Hematopoietic multipotent progenitor cell treated with erythropoietin and hydrocortisone succinate and interleukin-3 and kit ligand, for 6 days (in vitro differentiated cells): ENCODE measurements at regions not wholly inside any gene's neighbourhood (a gene's known extent, or its start where the extent isn't known, plus 50 kb on each side); places are given as distances from the start of the nearest gene placed in this dataset.
"Not testable (repeated sequence)": the region's sequence is repeated elsewhere in the genome, so short reads cannot be mapped to it uniquely, and the experiment has no call there.

ENCODE experiments used
- DNase-seq: peaks from one replicate; pipeline ENCODE4 v3.0.0-alpha.2; 2015

DNA sequence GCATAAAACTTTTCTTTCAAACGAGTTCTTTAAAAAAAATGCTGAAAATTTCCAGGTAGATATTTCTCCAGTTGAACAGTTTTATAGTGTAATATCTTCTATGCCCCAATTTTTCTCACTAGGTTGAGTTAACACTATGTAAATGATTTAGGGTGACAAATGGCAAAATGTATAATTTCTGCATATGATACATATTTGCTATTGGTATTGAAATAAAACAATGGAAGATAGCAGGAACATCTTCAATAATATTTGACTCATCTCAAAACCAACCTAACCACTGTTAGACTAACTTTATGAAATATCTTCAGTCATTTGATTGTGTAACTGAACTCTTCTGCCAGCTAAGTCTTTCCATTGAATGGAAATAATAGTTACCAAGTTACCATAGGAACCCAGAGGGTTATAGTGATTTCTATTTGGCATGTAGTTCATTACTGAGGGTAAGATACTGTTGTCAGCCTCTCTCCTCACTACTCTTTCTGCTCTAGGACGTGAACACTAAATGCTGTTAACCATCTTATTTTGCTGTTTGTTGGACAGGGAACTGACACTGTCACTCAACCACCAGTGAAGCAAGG is 824.7 kb upstream of the NECTIN3 start:
- no peak for DNase-seq

GRCh38 chr3:110248666-110249065 is 823.0 kb upstream of the NECTIN3 start:
- no peak for DNase-seq

- no peak for DNase-seq
Measured at GRCh38 chr3:110253794-110254193, 817.8 kb upstream of the NECTIN3 start.

- no peak for DNase-seq
Measured at GRCh38 chr3:110254591-110254990, 817.0 kb upstream of the NECTIN3 start.

DNA sequence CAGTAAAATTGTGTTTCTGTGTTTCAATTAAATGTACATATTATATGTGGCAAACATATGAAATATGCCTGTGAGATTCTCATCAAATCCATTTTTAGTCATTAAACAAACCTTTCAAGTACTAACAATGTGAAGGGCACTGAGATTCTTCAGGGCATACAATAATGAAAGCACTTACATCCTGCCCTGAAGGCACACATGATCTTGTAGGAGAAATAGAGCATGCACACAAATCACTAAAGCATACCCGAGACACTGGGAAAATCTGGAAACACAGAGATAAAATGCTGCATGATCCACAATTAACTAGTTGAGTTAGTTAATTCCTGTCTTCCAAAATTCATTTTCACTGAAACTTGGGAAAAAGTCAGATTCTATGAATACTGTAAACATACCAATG is 810.5 kb upstream of the NECTIN3 start:
- DNase-seq, result no peak

GRCh38 chr3:110262896-110263295 is 808.7 kb upstream of the NECTIN3 start:
- no peak for DNase-seq

- no peak for DNase-seq
Measured at GRCh38 chr3:110265302-110265701, 806.3 kb upstream of the NECTIN3 start.

GRCh38 chr3:110267304-110267845 is 804.2 kb upstream of the NECTIN3 start:
- no peak for DNase-seq

DNA sequence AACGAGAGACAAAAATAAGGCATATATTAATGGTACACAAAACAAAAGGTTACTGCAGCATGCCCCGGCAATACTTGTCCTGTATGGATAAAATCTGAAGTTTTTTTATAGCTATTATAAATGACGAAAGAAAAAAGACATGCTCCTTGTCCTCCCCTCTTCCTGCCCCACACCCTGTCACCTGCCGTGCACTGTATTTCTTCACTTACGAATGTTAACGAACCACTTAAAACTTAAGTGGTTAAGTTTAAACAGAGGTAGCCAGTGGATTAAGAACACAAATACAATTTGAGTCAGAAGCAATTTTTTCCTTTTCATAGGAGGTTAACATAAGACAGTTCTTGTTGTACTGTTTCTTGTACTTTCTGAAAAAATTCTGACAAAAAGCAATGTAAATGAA is 799.1 kb upstream of the NECTIN3 start:
- no peak for DNase-seq

- no peak for DNase-seq
Measured at GRCh38 chr3:110291886-110292501, 779.6 kb upstream of the NECTIN3 start.

DNA sequence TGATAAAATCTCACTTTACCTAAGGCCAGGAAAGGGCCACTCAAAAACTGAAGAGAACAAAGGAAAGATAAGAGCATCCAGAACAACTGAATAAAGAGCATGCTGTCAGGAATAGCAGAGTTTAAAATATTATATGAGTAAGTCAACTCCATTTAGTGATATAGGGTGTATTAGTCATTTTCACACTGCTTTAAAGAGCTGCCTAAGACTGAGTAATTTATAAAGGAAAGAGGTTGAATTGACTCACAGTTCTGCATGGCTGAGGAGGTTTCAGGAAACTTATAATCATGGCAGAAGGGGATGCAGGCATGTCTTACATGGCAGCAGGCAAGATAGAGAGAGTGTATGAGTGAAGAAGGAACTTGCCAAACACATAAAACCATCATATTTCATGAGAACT is 778.0 kb upstream of the NECTIN3 start:
- DNase-seq, result no peak

- no peak for DNase-seq
Measured at GRCh38 chr3:110296885-110297284, 774.7 kb upstream of the NECTIN3 start.

DNA sequence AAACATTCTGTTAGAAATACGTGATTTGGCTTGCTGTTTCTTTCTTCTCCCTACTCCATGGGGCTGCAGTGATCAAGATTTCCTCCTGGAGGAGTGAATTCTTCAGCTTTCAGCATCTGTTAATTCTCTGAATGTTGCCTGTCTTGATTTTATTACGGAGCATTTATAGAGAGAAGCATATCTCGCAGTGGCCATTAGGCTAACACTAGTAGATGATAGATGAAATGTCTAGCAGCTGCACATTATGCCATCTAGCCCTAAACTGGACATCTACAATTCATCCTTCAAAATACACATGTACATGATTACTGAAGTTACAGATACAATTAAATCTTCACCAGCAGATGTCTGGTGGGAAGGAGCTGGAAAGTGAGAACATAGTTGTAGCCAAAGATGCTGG is 769.8 kb upstream of the NECTIN3 start:
- DNase-seq, result no peak

DNA sequence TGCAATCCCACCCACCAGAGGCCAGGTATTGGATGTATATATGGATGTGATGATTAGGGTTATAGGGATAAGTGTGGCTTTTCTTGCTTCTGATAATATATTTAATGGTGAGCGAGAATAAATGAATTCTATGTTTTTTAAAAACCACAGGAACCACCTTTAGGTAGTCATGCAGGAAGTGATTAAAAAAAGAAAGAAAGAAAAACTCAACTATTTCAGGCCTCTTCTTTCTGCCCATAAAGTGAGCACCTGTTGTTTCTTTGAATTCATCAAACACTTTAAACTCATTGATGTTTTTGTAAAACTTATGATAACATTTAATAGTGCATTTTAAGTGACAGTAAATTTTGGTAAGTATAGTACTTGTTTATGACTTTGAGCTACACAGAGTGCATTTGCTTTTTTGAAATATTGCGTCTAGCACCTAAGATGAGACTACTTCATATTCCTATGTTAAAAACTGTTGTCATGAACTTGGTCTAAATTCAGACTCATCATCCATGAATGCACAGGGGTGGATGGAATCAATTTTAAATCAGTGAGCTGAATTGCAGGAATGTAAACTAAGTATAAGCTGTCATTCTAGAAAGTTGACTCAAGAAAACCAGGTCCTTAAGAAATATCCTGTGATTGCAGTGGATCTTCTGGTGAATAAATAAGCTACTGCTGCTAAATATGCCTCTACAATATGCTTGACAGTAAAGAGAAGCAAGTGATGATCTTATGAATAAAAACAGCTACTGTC is 764.4 kb upstream of the NECTIN3 start:
- DNase-seq, result no peak

DNA sequence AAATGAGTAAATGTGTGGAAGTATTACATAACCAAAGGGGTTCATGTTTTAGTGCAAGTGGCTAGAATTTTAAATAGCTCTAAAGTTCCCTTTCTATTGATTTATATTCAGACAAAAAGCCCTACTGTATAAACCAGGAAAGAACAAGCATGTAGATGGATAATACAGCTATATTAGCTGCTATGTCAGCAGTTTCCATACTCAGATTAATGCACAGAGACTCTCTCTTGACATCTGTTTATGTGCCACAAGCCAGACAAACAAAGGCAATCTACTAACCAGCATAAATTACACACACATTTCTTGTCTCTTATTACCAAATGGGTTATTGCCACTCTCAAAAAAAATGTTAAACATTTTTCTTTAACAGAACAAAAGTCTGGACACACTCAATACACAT is 760.1 kb upstream of the NECTIN3 start:
- DNase-seq, result no peak

DNA sequence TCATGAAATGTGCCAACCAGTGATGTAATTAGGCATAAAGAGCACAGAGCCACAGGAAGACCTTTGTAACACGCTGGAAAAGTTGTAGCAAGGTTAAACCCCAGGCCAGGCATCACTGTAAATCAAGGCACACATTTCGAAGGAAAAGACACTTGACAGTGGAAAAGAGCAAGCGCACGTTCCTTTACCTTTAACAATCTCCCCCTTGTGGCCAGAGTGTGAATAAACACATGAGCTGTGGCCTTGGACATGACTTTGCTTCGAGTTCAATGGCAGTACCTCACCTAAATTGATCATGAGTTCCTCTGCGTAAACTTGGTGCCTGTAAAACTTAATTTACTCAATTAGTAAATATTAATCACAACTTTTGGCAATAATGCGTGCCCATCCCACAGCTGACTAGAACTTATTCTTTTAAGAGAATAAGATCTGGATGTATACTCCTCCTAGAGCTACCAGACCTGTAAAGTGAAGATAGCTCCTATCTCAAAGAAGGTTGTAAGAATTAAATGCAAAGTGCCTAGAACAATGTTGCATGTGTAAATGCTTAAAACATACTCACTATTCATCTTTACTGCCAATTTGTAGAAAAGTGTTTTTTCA is 757.0 kb upstream of the NECTIN3 start:
- peak; percentile 86 for DNase-seq

- DNase-seq, result no peak
Measured at GRCh38 chr3:110318108-110318507, 753.5 kb upstream of the NECTIN3 start.

DNA sequence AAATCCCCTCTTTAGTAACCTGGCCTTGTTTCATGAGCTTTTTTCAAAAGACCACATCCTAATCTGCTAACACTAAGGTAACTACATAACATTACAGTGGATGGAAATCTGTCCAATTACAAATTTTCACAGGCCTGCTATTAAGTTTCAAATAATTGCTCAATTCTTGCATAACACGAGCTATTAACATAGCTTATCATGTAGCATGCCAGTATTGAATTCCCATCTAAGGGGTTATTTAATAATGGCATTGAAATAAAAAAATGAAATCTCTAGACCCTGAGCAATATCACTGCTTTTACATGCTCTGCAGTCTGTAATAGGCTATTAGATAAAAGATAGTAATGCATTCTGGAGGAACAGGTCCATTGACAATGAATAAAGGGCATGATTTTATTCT is 748.3 kb upstream of the NECTIN3 start:
- DNase-seq, result no peak

DNA sequence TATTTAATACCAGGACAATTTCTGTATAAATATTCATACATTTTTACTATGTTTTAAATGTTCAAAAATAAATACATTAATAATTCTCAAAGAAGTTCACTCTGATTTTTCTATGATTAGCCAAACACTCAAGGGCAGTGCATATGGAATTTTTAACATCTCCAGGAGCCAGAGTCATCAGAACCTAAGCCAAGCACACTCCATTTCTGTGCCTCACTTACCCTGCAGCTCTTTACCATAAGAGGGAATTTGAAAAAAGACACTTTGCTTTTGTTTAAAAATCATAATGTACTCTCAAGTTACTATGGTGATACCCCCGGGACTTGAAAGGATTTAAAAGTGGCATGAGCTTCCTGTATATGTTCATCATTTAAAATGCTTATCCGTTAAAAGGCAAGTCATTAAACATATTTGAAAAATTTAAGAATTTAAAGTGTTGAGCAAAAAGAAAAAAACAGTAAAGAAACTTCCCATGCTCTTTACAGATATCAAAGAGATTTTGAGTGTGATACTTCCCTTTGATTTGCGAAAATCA is 747.4 kb upstream of the NECTIN3 start:
- DNase-seq, result no peak

DNA sequence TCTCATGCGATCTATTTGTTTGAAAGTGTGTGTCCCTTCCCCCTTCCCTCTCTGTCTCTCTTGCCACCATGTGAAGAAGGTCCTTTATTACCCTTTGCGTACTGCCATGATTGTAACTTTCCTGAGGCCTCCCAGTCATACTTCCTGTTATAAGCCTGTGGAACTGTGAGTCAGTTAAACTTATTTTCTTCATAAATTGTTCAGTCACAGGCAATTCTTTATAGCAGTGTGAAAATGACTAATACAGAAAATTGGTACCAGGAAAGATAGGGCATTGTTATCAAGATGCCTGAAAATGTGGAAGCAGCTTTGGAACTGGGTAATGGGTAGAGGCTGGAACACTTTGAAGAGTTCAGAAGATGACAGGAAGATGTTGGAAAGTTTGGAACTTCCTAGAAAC is 743.7 kb upstream of the NECTIN3 start:
- DNase-seq, result no peak

DNA sequence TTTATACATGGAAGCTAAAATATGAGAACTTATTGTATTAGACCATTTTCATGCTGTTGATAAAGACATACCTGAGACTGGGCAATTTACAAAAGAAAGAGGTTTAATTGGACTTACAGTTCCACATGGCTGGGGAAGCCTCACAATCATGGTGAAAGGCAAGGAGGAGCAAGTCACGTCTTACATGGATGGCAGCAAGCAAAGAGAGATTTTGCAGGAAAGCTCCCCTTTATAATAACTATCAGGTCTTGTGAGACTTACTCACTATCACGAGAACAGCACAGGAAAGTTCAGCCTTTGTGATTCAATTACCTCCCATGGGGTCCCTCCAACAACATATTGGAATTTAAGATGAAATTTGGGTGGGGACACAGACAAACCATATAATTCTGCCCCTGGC is 740.1 kb upstream of the NECTIN3 start:
- not testable (repeated sequence) for DNase-seq

- DNase-seq, result no peak
Measured at GRCh38 chr3:110332629-110333028, 739.0 kb upstream of the NECTIN3 start.

DNA sequence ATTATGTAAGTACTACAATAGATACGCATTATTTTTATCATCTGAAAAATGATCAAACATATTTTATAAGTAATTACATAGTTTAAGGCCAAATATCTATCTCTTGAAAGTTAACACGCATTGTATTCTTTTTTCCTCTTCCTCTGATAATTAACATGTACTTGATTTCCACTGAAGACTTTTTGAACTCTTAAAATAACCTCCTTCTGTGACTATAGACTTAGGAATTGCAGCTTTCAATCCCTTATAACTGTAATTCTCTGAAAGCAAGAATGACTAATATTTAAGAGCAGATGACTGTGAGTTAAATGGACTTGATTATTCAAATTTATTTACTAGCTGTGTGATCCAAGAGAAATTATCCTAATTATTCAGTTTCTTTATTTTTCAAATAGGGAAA is 730.6 kb upstream of the NECTIN3 start:
- DNase-seq, result no peak

DNA sequence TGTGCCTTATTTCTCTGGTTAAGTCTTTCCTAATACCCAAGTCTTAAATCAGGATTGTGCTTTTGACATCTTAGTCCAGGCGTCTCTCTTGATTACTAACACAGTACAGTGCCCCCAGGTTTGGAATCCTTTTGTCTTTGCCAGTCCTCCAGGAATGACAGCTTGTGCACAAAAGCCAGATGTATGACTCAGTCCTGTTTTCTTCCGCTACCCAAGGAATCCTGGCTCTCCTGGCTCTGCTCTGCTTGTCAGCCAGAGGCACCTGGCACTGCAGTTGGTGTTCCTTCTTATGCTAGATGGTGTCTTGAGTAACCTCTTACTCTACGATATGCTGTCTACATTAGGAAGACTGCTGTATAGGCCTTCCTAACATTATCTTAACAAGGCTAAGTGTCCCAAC is 728.2 kb upstream of the NECTIN3 start:
- no peak for DNase-seq
